ENCODE measurements at regions not wholly inside any gene's neighbourhood (a gene's known extent, or its start where the extent isn't known, plus 50 kb on each side); places are given as distances from the start of the nearest gene placed in this dataset.

GRCh38 chr3:162742159-162742717 lies 1245.6 kb downstream of the OTOL1 start:
- 1% methylated on average over 4 of the region's 4 CpGs for WGBS (ENCODE audit: insufficient coverage, insufficient replicate concordance, low lambda C conversion rate, missing lambda C conversion rate)

More at GRCh38 chr3:162742159-162742717, 1245.6 kb downstream of the OTOL1 start:
- Histone ChIP-seq H3K4me1 (ENCODE audit: control insufficient read depth, insufficient read depth, low read length) (no peaks in the 10 kb centered on the region), H2AFZ (ENCODE audit: control insufficient read depth, low read depth, low read length) (no peak overlapping the region), H3K79me2 (ENCODE audit: control insufficient read depth, insufficient read depth, low read length) (no peaks in the 10 kb centered on the region), H3K36me3 (ENCODE audit: control insufficient read depth in 2 of 2, insufficient read depth in 2 of 2, low read length in 1 of 2) (no peaks in the 10 kb centered on the region), H3K9ac (ENCODE audit: control insufficient read depth, insufficient read depth, low read length) (no peak overlapping the region), H4K20me1 (ENCODE audit: control insufficient read depth, insufficient read depth) (no peaks in the 10 kb centered on the region), H3K4me2 (ENCODE audit: control insufficient read depth, insufficient read depth) (no peak overlapping the region), H3K27me3 (replicated peaks in 1 of 2; ENCODE audit: control insufficient read depth in 2 of 2, insufficient read depth in 2 of 2, low read length in 1 of 2) (no peaks in the 10 kb centered on the region), H3K9me3 (replicated peaks; ENCODE audit: control insufficient read depth, insufficient read depth, low read length) (no peaks in the 10 kb centered on the region), H3K4me3 (no peak overlapping the region), H3K27ac (ENCODE audit: control insufficient read depth, insufficient read depth) (no peak overlapping the region)
- TF ChIP-seq CTCF (IDR thresholded peaks at IDR 0.05 in 2 of 3, conservative IDR thresholded peaks at IDR 0.05 in 1 of 3; ENCODE audit: control insufficient read depth in 2 of 3, extremely low read depth in 1 of 3, insufficient read depth in 1 of 3, low read depth in 3 of 3, low read length in 3 of 3) (no peak), RCOR1 (conservative IDR thresholded peaks at IDR 0.05; ENCODE audit: low read depth, low read length) (no peak), ZNF207 (IDR thresholded peaks at IDR 0.05; ENCODE audit: borderline replicate concordance) (no peak), TAF1 (IDR thresholded peaks at IDR 0.05; ENCODE audit: borderline replicate concordance, low read depth, low read length) (no peak), CBX3 (IDR thresholded peaks at IDR 0.05; ENCODE audit: borderline replicate concordance, low read depth) (no peak), ETV6 (conservative IDR thresholded peaks at IDR 0.05 in 1 of 2, IDR thresholded peaks at IDR 0.05 in 1 of 2; ENCODE audit: borderline replicate concordance in 1 of 2, low read depth in 1 of 2) (no peak), RAD21 (IDR thresholded peaks at IDR 0.05; ENCODE audit: insufficient read depth, low read depth, low read length) (no peak), FOXK2 (IDR thresholded peaks at IDR 0.05) (no peak), PRDM15 (CRISPR knock-in tag; IDR thresholded peaks at IDR 0.05) (no peak), ELK1 (IDR thresholded peaks at IDR 0.05; ENCODE audit: low read depth, low read length) (no peak), CREM (IDR thresholded peaks at IDR 0.05; ENCODE audit: low read depth) (no peak), SMARCA5 (IDR thresholded peaks at IDR 0.05) (no peak), CBFB (IDR thresholded peaks at IDR 0.05; ENCODE audit: low read depth) (no peak), ESRRA (IDR thresholded peaks at IDR 0.05; ENCODE audit: low read length) (no peak), ZNF622 (IDR thresholded peaks at IDR 0.05) (no peak), TCF3 (IDR thresholded peaks at IDR 0.05; ENCODE audit: borderline replicate concordance, insufficient read depth, low read depth, low read length) (no peak), TCF7 (IDR thresholded peaks at IDR 0.05; ENCODE audit: borderline replicate concordance) (no peak), GABPA (IDR thresholded peaks at IDR 0.05; ENCODE audit: low read depth) (no peak), SIX5 (IDR thresholded peaks at IDR 0.05; ENCODE audit: low read depth, low read length, severe bottlenecking) (no peak)
- RAD21 ChIA-PET (ENCODE audit: unreplicated experiment) = no interaction called here
- no TSS peak for BruUV-seq (replicated peaks)
- FAIRE-seq (no peak), DNase-seq (ENCODE audit: low read depth, low spot score) (no peak), ATAC-seq (no peak)
- in situ Hi-C loops (cut with MboI) = no loop called here
- POLR2A ChIA-PET = no interaction called here
- CTCF ChIA-PET = no interaction called here
- SMC1A ChIA-PET (ENCODE audit: uncharacterized antibody, unreplicated experiment) = no interaction called here
- intact Hi-C loops (cut with micrococcal nuclease; ENCODE audit: unreplicated experiment) = no loop called here
